HEK293 (cell line): ENCODE measurements at regions not wholly inside any gene's neighbourhood (a gene's known extent, or its start where the extent isn't known, plus 50 kb on each side); places are given as distances from the start of the nearest gene placed in this dataset.

Experiments used
- CTCF ChIA-PET: fragments of 350-600 bp; formaldehyde crosslinking; extraction: SDS; loops from one replicate; lab custom pipeline; 2021; ENCODE audit warnings: antibody characterized with exemption; lab: Yijun Ruan, JAX
- POLR2A ChIA-PET: fragments of 300-600 bp; formaldehyde crosslinking; extraction: SDS; loops from one replicate; lab custom pipeline; 2020; ENCODE audit warnings: antibody characterized with exemption, inconsistent platforms; lab: Yijun Ruan, JAX
- H3K27ac ChIP-seq: fragments of 200-500 bp; sonication (Bioruptor generic); 2 replicates; pipeline ENCODE4 v1.5.1; 2014; ENCODE audit warnings: low read depth, low read length, control low read depth, inconsistent platforms; ENCODE audit errors: extremely low read depth
- H3K36me3 ChIP-seq, 2 experiments: fragments of 200-500 bp in 1 of 2; sonication (Bioruptor generic) in 1 of 2; 1 replicate in 1 of 2; 2 replicates in 1 of 2; pipeline ENCODE4 v1.5.1; 2014 to 2017; ENCODE audit warnings: inconsistent platforms in 2 of 2, low read length in 2 of 2; ENCODE audit not compliant: control insufficient read depth in 2 of 2, insufficient read depth in 1 of 2
- H3K4me1 ChIP-seq: fragments of 200-500 bp; sonication (Bioruptor generic); 2 replicates; pipeline ENCODE4 v1.5.1; 2014; ENCODE audit warnings: mild to moderate bottlenecking, low read length, inconsistent platforms; ENCODE audit not compliant: control insufficient read depth, insufficient read depth
- H3K4me3 ChIP-seq: 2 replicates; pipeline ENCODE4 v1.5.1; 2011; ENCODE audit warnings: low read depth, mild to moderate bottlenecking, control low read depth, low read length, moderate library complexity
- H3K9me3 ChIP-seq: fragments of 200-500 bp; sonication (Bioruptor generic); 2 replicates; pipeline ENCODE4 v1.5.1; 2014; ENCODE audit warnings: low read depth, low read length, inconsistent platforms; ENCODE audit not compliant: control insufficient read depth, insufficient read depth
- GLIS2 ChIP-seq: fragments of 450-650 bp; formaldehyde crosslinking; IDR thresholded peaks from 2 replicates; pipeline ENCODE4 v1.5.1; 2016; ENCODE audit warnings: missing biosample characterization, missing genetic modification characterization
- KLF1 ChIP-seq: fragments of 450-650 bp; formaldehyde crosslinking; IDR thresholded peaks from 2 replicates; pipeline ENCODE4 v1.5.1; 2016; ENCODE audit warnings: missing biosample characterization, missing genetic modification characterization
- KLF10 ChIP-seq: fragments of 450-650 bp; IDR thresholded peaks from 2 replicates; pipeline ENCODE4 v1.5.1; 2018; ENCODE audit warnings: missing biosample characterization, mild to moderate bottlenecking, missing genetic modification characterization
- RBAK ChIP-seq: fragments of 450-650 bp; formaldehyde crosslinking; IDR thresholded peaks from 2 replicates; pipeline ENCODE4 v1.5.1; 2016; ENCODE audit warnings: missing biosample characterization, missing genetic modification characterization
- SETDB1 ChIP-seq: IDR thresholded peaks from one replicate; pipeline ENCODE4 v1.6.1; 2017; ENCODE audit warnings: mild to moderate bottlenecking, low read length, moderate library complexity, mixed read lengths; ENCODE audit not compliant: insufficient read length
- SP2 ChIP-seq: fragments of 450-650 bp; formaldehyde crosslinking; IDR thresholded peaks from 2 replicates; pipeline ENCODE4 v1.5.1; 2016; ENCODE audit warnings: missing biosample characterization, missing genetic modification characterization
- SP3 ChIP-seq: fragments of 450-650 bp; formaldehyde crosslinking; IDR thresholded peaks from 2 replicates; pipeline ENCODE4 v1.5.1; 2016; ENCODE audit warnings: missing biosample characterization, missing genetic modification characterization
- TRIM28 ChIP-seq: IDR thresholded peaks from 2 replicates; pipeline ENCODE4 v1.6.1; 2011; ENCODE audit warnings: low read length, control low read depth, borderline replicate concordance
- ZBTB21 ChIP-seq: fragments of 450-650 bp; formaldehyde crosslinking; IDR thresholded peaks from 2 replicates; pipeline ENCODE4 v1.5.1; 2017; ENCODE audit warnings: missing biosample characterization, missing genetic modification characterization
- ZFP41 ChIP-seq: fragments of 450-650 bp; formaldehyde crosslinking; IDR thresholded peaks from 2 replicates; pipeline ENCODE4 v1.5.1; 2016; ENCODE audit warnings: missing biosample characterization, missing genetic modification characterization, borderline replicate concordance
- ZIC2 ChIP-seq: fragments of 450-650 bp; formaldehyde crosslinking; IDR thresholded peaks from 2 replicates; pipeline ENCODE4 v1.5.1; 2016; ENCODE audit warnings: missing biosample characterization, missing genetic modification characterization
- ZNF132 ChIP-seq: fragments of 450-650 bp; formaldehyde crosslinking; IDR thresholded peaks from 2 replicates; pipeline ENCODE4 v1.5.1; 2017; ENCODE audit warnings: missing biosample characterization, missing genetic modification characterization, borderline replicate concordance
- ZNF133 ChIP-seq: fragments of 450-650 bp; formaldehyde crosslinking; IDR thresholded peaks from 2 replicates; pipeline ENCODE4 v1.5.1; 2016; ENCODE audit warnings: missing biosample characterization, missing genetic modification characterization
- ZNF146 ChIP-seq: fragments of 450-650 bp; formaldehyde crosslinking; IDR thresholded peaks from 2 replicates; pipeline ENCODE4 v1.5.1; 2016; ENCODE audit warnings: missing biosample characterization, missing genetic modification characterization
- ZNF202 ChIP-seq: fragments of 450-650 bp; formaldehyde crosslinking; IDR thresholded peaks from 2 replicates; pipeline ENCODE4 v1.5.1; 2016; ENCODE audit warnings: missing biosample characterization, missing genetic modification characterization, borderline replicate concordance
- ZNF214 ChIP-seq: fragments of 450-650 bp; formaldehyde crosslinking; IDR thresholded peaks from 2 replicates; pipeline ENCODE4 v1.5.1; 2017; ENCODE audit warnings: missing biosample characterization, mild to moderate bottlenecking, missing genetic modification characterization, borderline replicate concordance
- ZNF221 ChIP-seq: fragments of 450-650 bp; formaldehyde crosslinking; IDR thresholded peaks from 2 replicates; pipeline ENCODE4 v1.5.1; 2017; ENCODE audit warnings: missing biosample characterization, missing genetic modification characterization, borderline replicate concordance
- ZNF274 ChIP-seq, 2 experiments: fragments of 200-500 bp in 1 of 2; fragments of 450-650 bp in 1 of 2; sonication (Bioruptor generic) in 1 of 2; formaldehyde crosslinking in 1 of 2; IDR thresholded peaks; 2 replicates each; pipeline versions ENCODE4 v1.5.1 to v1.6.1; 2014 to 2016; ENCODE audit warnings: borderline replicate concordance in 1 of 2, inconsistent platforms in 1 of 2, low read length in 1 of 2, missing biosample characterization in 1 of 2, missing genetic modification characterization in 1 of 2
- ZNF341 ChIP-seq: fragments of 450-650 bp; formaldehyde crosslinking; IDR thresholded peaks from 2 replicates; pipeline ENCODE4; 2016; ENCODE audit warnings: low read depth, missing biosample characterization, missing genetic modification characterization
- ZNF404 ChIP-seq: fragments of 450-650 bp; formaldehyde crosslinking; IDR thresholded peaks from 2 replicates; pipeline ENCODE4 v1.5.1; 2017; ENCODE audit warnings: missing biosample characterization, missing genetic modification characterization
- ZNF433 ChIP-seq: fragments of 450-650 bp; formaldehyde crosslinking; IDR thresholded peaks from 2 replicates; pipeline ENCODE4 v1.5.1; 2016; ENCODE audit warnings: missing biosample characterization, missing genetic modification characterization, low read depth
- ZNF548 ChIP-seq: fragments of 450-650 bp; formaldehyde crosslinking; IDR thresholded peaks from 2 replicates; pipeline ENCODE4 v1.5.1; 2016; ENCODE audit warnings: missing biosample characterization, missing genetic modification characterization
- ZNF555 ChIP-seq: fragments of 450-650 bp; formaldehyde crosslinking; conservative IDR thresholded peaks from 2 replicates; pipeline ENCODE4 v1.5.1; 2017; ENCODE audit warnings: missing biosample characterization, mild to moderate bottlenecking, missing genetic modification characterization, inconsistent platforms
- ZNF585B ChIP-seq: fragments of 450-650 bp; formaldehyde crosslinking; IDR thresholded peaks from 2 replicates; pipeline ENCODE4 v1.5.1; 2016; ENCODE audit warnings: missing biosample characterization, missing genetic modification characterization
- ZNF610 ChIP-seq: fragments of 450-650 bp; formaldehyde crosslinking; IDR thresholded peaks from 2 replicates; pipeline ENCODE4 v1.5.1; 2016; ENCODE audit warnings: missing biosample characterization, missing genetic modification characterization, borderline replicate concordance
- ZNF623 ChIP-seq: fragments of 450-650 bp; formaldehyde crosslinking; IDR thresholded peaks from 2 replicates; pipeline ENCODE4 v1.5.1; 2016; ENCODE audit warnings: missing biosample characterization, missing genetic modification characterization
- ZNF654 ChIP-seq: fragments of 450-650 bp; formaldehyde crosslinking; IDR thresholded peaks from 2 replicates; pipeline ENCODE4 v1.5.1; 2016; ENCODE audit warnings: low read depth, missing biosample characterization, missing genetic modification characterization
- ZNF692 ChIP-seq: fragments of 450-650 bp; formaldehyde crosslinking; IDR thresholded peaks from 2 replicates; pipeline ENCODE4 v1.5.1; 2016; ENCODE audit warnings: missing biosample characterization, missing genetic modification characterization

- Histone ChIP-seq H3K27ac (no peak overlapping the region), H3K9me3 (no peaks in the 10 kb centered on the region), H3K36me3 (no peaks in the 10 kb centered on the region), H3K4me1 (no peaks in the 10 kb centered on the region), H3K4me3 (no peak overlapping the region)
- TF ChIP-seq ZNF555 (tag by site-specific recombination) (no peak), SP2 (no peak), ZNF341 (tag by site-specific recombination) (no peak), RBAK (tag by site-specific recombination) (no peak), ZNF548 (tag by site-specific recombination) (no peak), ZNF654 (tag by site-specific recombination) (no peak), ZNF221 (tag by site-specific recombination) (no peak)
- ChIA-PET CTCF (no interaction called here), POLR2A (no interaction called here)
Measured at GRCh38 chr3:190989218-190989617, 126.7 kb upstream of the GMNC start.

DNA sequence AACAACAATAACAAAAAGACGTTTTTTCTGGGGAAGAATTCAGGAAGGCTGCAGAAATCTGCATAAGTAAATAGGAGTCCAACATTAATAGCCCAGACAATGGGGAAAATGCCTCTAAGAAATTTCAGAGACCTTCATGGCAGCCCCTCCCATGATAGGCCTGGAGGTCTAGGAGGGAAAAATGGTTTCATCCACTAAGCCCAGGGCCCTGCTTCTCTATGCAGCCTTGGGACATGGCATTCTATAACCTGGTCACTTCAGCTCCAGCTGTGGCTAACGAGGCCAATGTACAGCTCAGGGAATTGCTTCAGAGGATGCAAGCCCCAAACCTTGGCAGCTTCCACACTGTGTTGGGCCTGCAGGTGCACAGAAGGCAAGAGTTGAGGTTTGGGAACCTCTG lies 125.6 kb upstream of the GMNC start:
- no peak overlapping the region for H3K27ac ChIP-seq
- no peak overlapping the region for H3K4me3 ChIP-seq
- H3K4me1 ChIP-seq = no peaks in the 10 kb centered on the region
- H3K36me3 ChIP-seq = no peaks in the 10 kb centered on the region
- POLR2A ChIA-PET = no interaction called here
- TF ChIP-seq TRIM28 (peak; percentile 58; the same call in 1 of the 2 replicates), ZNF433 (no peak), SETDB1 (peak; percentile 71), ZNF585B (tag by site-specific recombination) (peak; percentile 87)
- CTCF ChIA-PET = no interaction called here
- no peaks in the 10 kb centered on the region for H3K9me3 ChIP-seq

DNA sequence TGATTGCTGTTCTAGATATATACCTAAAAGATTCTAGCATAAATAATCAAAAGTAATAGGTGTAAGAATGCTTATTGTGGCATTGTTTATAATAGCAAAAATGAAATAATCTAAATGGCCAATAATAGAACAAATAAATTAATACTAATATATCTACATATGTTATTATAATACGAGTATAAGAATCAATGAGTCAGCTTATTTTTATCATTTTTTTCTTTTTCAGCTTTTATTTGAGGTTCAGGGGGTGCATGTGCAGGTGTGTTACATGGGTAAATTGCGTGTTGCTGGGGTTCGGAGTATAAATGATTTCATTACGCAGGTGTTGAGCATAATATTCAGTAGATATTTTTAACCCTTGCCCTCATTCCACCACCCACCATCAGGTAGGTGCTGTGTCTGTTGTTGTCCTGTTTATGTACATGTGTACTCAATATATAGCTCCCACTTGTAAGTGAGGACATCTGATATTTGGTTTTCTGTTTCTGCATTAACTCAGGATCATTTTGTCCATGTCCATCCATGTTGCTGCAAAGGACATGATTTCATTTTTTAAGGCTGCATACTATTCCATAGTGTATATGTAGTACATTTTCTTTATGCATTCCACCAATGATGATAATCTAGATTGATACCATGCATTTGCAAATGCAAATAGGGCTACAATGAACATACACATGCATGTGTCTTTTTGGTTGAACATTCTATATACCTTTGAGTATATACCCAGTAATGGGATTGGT lies 122.2 kb upstream of the GMNC start:
- Histone ChIP-seq H3K9me3 (no peaks in the 10 kb centered on the region), H3K27ac (no peak overlapping the region), H3K36me3 (no peaks in the 10 kb centered on the region), H3K4me1 (no peaks in the 10 kb centered on the region), H3K4me3 (no peak overlapping the region)
- ChIA-PET POLR2A (no interaction called here), CTCF (no interaction called here)
- TF ChIP-seq ZNF610 = no peak
- peak; percentile 92 for TF ChIP-seq ZNF146 (tag by site-specific recombination)
- no peak for TF ChIP-seq ZNF214 (tag by site-specific recombination)

DNA sequence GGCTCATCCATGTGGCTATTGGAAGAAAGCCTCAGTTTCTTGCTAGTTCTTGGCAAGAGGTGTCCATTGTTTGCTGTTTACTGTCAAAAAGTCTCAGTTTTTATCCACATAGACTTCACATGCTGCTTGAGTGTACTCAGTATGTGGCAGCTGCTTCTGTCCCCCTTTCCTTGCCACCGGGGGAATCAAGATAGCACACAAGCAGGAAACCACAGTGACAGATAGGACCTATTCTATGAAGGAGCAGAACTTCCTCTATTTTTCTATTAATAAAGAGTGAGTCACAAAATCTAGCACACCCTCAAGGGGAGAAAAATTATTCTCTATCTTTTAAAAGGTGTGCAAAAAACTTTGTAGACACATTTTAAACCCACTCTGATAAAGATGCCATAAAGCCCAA lies 121.4 kb upstream of the GMNC start:
- H3K4me3 ChIP-seq = no peak overlapping the region
- H3K36me3 ChIP-seq = no peaks in the 10 kb centered on the region
- POLR2A ChIA-PET = no interaction called here
- H3K9me3 ChIP-seq = no peaks in the 10 kb centered on the region
- CTCF ChIA-PET = interaction anchor here (0.8 kb wide), 1 partner anchor 99 kb away, joined by 4 read pairs; no protein-coding TSS in a partner anchor
- H3K4me1 ChIP-seq = no peaks in the 10 kb centered on the region
- no peak overlapping the region for H3K27ac ChIP-seq
- no peak for TF ChIP-seq ZBTB21 (tag by site-specific recombination)
- TF ChIP-seq ZNF623 = no peak
- no peak for TF ChIP-seq ZIC2 (tag by site-specific recombination)
- no peak for TF ChIP-seq KLF1 (tag by site-specific recombination)
- no peak for TF ChIP-seq GLIS2 (tag by site-specific recombination)
- TF ChIP-seq SP3 = no peak
- no peak for TF ChIP-seq ZNF548 (tag by site-specific recombination)
- no peak for TF ChIP-seq ZNF132 (tag by site-specific recombination)
- TF ChIP-seq ZNF202 (tag by site-specific recombination) = no peak
- TF ChIP-seq KLF10 (tag by site-specific recombination) = no peak
- TF ChIP-seq ZNF133 (tag by site-specific recombination) = no peak
- no peak for TF ChIP-seq ZFP41 (tag by site-specific recombination)
- no peak for TF ChIP-seq ZNF404 (tag by site-specific recombination)
- no peak for TF ChIP-seq ZNF274 (IDR thresholded peaks at IDR 0.05; ENCODE audit: low read length)
- no peak for TF ChIP-seq ZNF274 (tag by site-specific recombination; IDR thresholded peaks at IDR 0.05; ENCODE audit: borderline replicate concordance)
- no peak for TF ChIP-seq ZNF692 (tag by site-specific recombination)
